ENCODE measurements at regions not wholly inside any gene's neighbourhood (a gene's known extent, or its start where the extent isn't known, plus 50 kb on each side); places are given as distances from the start of the nearest gene placed in this dataset.
"Not testable (repeated sequence)": the region's sequence is repeated elsewhere in the genome, so short reads cannot be mapped to it uniquely, and the experiment has no call there.

- H3K27ac Mint-ChIP-seq: no peak overlapping the region
- H3K27me3 Mint-ChIP-seq (ENCODE audit: low read depth): no peaks in the 10 kb centered on the region
- no peak overlapping the region for H3K4me3 Mint-ChIP-seq
- H3K36me3 Mint-ChIP-seq: no peaks in the 10 kb centered on the region
- no peak for DNase-seq (ENCODE audit: low spot score in 2 of 2, unreplicated experiment in 2 of 2)
- peaks cover 6% of the 10 kb centered on the region for H3K9me3 Mint-ChIP-seq
- TF ChIP-seq, protein P1, sequence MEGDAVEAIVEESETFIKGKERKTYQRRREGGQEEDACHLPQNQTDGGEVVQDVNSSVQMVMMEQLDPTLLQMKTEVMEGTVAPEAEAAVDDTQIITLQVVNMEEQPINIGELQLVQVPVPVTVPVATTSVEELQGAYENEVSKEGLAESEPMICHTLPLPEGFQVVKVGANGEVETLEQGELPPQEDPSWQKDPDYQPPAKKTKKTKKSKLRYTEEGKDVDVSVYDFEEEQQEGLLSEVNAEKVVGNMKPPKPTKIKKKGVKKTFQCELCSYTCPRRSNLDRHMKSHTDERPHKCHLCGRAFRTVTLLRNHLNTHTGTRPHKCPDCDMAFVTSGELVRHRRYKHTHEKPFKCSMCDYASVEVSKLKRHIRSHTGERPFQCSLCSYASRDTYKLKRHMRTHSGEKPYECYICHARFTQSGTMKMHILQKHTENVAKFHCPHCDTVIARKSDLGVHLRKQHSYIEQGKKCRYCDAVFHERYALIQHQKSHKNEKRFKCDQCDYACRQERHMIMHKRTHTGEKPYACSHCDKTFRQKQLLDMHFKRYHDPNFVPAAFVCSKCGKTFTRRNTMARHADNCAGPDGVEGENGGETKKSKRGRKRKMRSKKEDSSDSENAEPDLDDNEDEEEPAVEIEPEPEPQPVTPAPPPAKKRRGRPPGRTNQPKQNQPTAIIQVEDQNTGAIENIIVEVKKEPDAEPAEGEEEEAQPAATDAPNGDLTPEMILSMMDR (IDR thresholded peaks at IDR 0.05; ENCODE audit: unreplicated experiment): no peak
- no peaks in the 10 kb centered on the region for H3K4me1 Mint-ChIP-seq
Observed at GRCh38 chr18:70394672-70395071, 105.8 kb downstream of the SOCS6 start.

- Mint-ChIP-seq H3K9me3 (peaks cover 3% of the 10 kb centered on the region), H3K4me1 (no peaks in the 10 kb centered on the region), H3K36me3 (no peaks in the 10 kb centered on the region), H3K4me3 (no peak overlapping the region), H3K27me3 (ENCODE audit: low read depth) (no peaks in the 10 kb centered on the region), H3K27ac (no peak overlapping the region)
- TF ChIP-seq, protein P1 (IDR thresholded peaks at IDR 0.05; ENCODE audit: unreplicated experiment): no peak
- no peak for DNase-seq (ENCODE audit: low spot score in 2 of 2, unreplicated experiment in 2 of 2)
Observed at GRCh38 chr18:70390371-70391090, 101.7 kb downstream of the SOCS6 start.

DNA sequence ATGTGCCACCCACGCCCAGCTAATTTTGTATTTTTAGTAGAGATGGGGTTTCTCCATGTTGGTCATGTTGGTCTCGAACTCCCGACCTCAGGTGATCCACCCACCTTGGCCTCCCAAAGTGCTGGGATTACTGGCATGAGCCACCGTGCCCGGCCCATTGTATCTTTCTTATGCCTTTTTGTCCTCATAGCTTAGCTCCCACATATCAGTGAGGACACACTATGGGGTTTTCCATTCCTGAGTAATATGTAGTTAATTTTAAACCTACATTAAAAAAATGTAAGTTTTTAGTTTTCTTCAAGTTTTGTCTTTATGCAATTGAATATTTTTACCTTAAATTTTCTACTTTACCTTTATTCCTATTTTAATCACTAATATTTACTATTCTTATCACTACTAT lies 100.2 kb downstream of the SOCS6 start:
- H3K36me3 Mint-ChIP-seq; H3K4me1 Mint-ChIP-seq; H3K9me3 Mint-ChIP-seq; H3K27me3 Mint-ChIP-seq (ENCODE audit: low read depth); H3K27ac Mint-ChIP-seq; H3K4me3 Mint-ChIP-seq; DNase-seq (ENCODE audit: low spot score in 2 of 2, unreplicated experiment in 2 of 2): not testable (repeated sequence)

GRCh38 chr18:70387027-70387426 lies 98.2 kb downstream of the SOCS6 start:
- H3K4me3 Mint-ChIP-seq: no peak overlapping the region
- no peak overlapping the region for H3K27ac Mint-ChIP-seq
- DNase-seq (ENCODE audit: low spot score in 2 of 2, unreplicated experiment in 2 of 2): no peak
- H3K27me3 Mint-ChIP-seq (ENCODE audit: low read depth): no peaks in the 10 kb centered on the region
- H3K4me1 Mint-ChIP-seq: peaks cover 1% of the 10 kb centered on the region
- H3K36me3 Mint-ChIP-seq: no peaks in the 10 kb centered on the region
- TF ChIP-seq, protein P1 (IDR thresholded peaks at IDR 0.05; ENCODE audit: unreplicated experiment): no peak
- no peaks in the 10 kb centered on the region for H3K9me3 Mint-ChIP-seq

- TF ChIP-seq, protein P1 (IDR thresholded peaks at IDR 0.05; ENCODE audit: unreplicated experiment): no peak
- Mint-ChIP-seq H3K27ac (no peak overlapping the region), H3K9me3 (no peaks in the 10 kb centered on the region), H3K36me3 (no peaks in the 10 kb centered on the region), H3K27me3 (ENCODE audit: low read depth) (peaks cover 1% of the 10 kb centered on the region), H3K4me3 (no peak overlapping the region), H3K4me1 (peaks cover 6% of the 10 kb centered on the region)
- DNase-seq (ENCODE audit: low spot score in 2 of 2, unreplicated experiment in 2 of 2): no peak
Observed at GRCh38 chr18:70386582-70386981, 97.7 kb downstream of the SOCS6 start.

- peaks cover 2% of the 10 kb centered on the region for H3K27me3 Mint-ChIP-seq (ENCODE audit: low read depth)
- H3K36me3 Mint-ChIP-seq: no peaks in the 10 kb centered on the region
- no peak overlapping the region for H3K27ac Mint-ChIP-seq
- peaks cover 7% of the 10 kb centered on the region for H3K4me1 Mint-ChIP-seq
- no peaks in the 10 kb centered on the region for H3K9me3 Mint-ChIP-seq
- TF ChIP-seq, protein P1 (IDR thresholded peaks at IDR 0.05; ENCODE audit: unreplicated experiment): no peak
- DNase-seq (ENCODE audit: low spot score in 2 of 2, unreplicated experiment in 2 of 2): no peak
- no peak overlapping the region for H3K4me3 Mint-ChIP-seq
Observed at GRCh38 chr18:70385474-70385873, 96.6 kb downstream of the SOCS6 start.
